HG02763 (cell line): ENCODE measurements at regions not wholly inside any gene's neighbourhood (a gene's known extent, or its start where the extent isn't known, plus 50 kb on each side); places are given as distances from the start of the nearest gene placed in this dataset.

Source experiments
- ATAC-seq: cut with Tn5 transposase; IDR thresholded peaks from one replicate; pipeline ENCODE4 v1.9.1; 2021; ENCODE audit warnings: mild to moderate bottlenecking, moderate library complexity; ENCODE audit not compliant: unreplicated experiment

GRCh38 chr13:84049443-84050219 is 167.4 kb upstream of the SLITRK1 start:
- ATAC-seq = no peak

- no peak for ATAC-seq
These were observed 162.5 kb upstream of the SLITRK1 start for GRCh38 chr13:84044805-84045204.

GRCh38 chr13:84038001-84038400 is 155.7 kb upstream of the SLITRK1 start:
- ATAC-seq = no peak

GRCh38 chr13:84032116-84032515 is 149.8 kb upstream of the SLITRK1 start:
- ATAC-seq = no peak

GRCh38 chr13:84031120-84031519 is 148.8 kb upstream of the SLITRK1 start:
- ATAC-seq = no peak

GRCh38 chr13:84029396-84029795 is 147.1 kb upstream of the SLITRK1 start:
- no peak for ATAC-seq

- ATAC-seq = no peak
These were observed 143.6 kb upstream of the SLITRK1 start for GRCh38 chr13:84025824-84026223.

GRCh38 chr13:83996415-83996814 is 114.1 kb upstream of the SLITRK1 start:
- no peak for ATAC-seq

GRCh38 chr13:83995930-83996329 is 113.7 kb upstream of the SLITRK1 start:
- no peak for ATAC-seq

- ATAC-seq = no peak
These were observed 110.5 kb upstream of the SLITRK1 start for GRCh38 chr13:83992566-83993358.

- no peak for ATAC-seq
These were observed 105.1 kb upstream of the SLITRK1 start for GRCh38 chr13:83987394-83987793.

- ATAC-seq = no peak
These were observed 102.5 kb upstream of the SLITRK1 start for GRCh38 chr13:83984793-83985192.

- ATAC-seq = no peak
These were observed 98.1 kb upstream of the SLITRK1 start for GRCh38 chr13:83980331-83980730.

- no peak for ATAC-seq
These were observed 93.4 kb upstream of the SLITRK1 start for GRCh38 chr13:83975655-83976165.

GRCh38 chr13:83958531-83958930 is 76.3 kb upstream of the SLITRK1 start:
- ATAC-seq = no peak

GRCh38 chr13:83955011-83955410 is 72.7 kb upstream of the SLITRK1 start:
- no peak for ATAC-seq

GRCh38 chr13:83953916-83954315 is 71.6 kb upstream of the SLITRK1 start:
- no peak for ATAC-seq

GRCh38 chr13:83950293-83950692 is 68.0 kb upstream of the SLITRK1 start:
- no peak for ATAC-seq

- no peak for ATAC-seq
These were observed 61.4 kb upstream of the SLITRK1 start for GRCh38 chr13:83943530-83944279.

GRCh38 chr13:83941701-83942335 is 59.5 kb upstream of the SLITRK1 start:
- no peak for ATAC-seq

GRCh38 chr13:83940742-83941141 is 58.5 kb upstream of the SLITRK1 start:
- ATAC-seq = no peak
